Stimulated activated CD4-positive, alpha-beta T cell treated with anti-CD3 and anti-CD28 coated beads, Interleukin-15, amount 100 ng/mL, for 48 hours (primary cell): ENCODE measurements at regions not wholly inside any gene's neighbourhood (a gene's known extent, or its start where the extent isn't known, plus 50 kb on each side); places are given as distances from the start of the nearest gene placed in this dataset.

ENCODE experiments used
- DNase-seq, 2 donors: peaks; one replicate each; pipeline ENCODE4 v3.0.0-alpha.2; 2020; ENCODE audit warnings: low read depth in 2 of 2

GRCh38 chr4:138692411-138692810 is 323.2 kb upstream of the NOCT start:
- DNase-seq = no peak

- no peak for DNase-seq
These were observed 326.0 kb upstream of the NOCT start for GRCh38 chr4:138689593-138689992.

GRCh38 chr4:138689187-138689586 is 326.4 kb upstream of the NOCT start:
- DNase-seq = no peak

- no peak for DNase-seq
These were observed 327.0 kb upstream of the NOCT start for GRCh38 chr4:138688408-138689085.

GRCh38 chr4:138686106-138686835 is 329.3 kb upstream of the NOCT start:
- DNase-seq = no peak

GRCh38 chr4:138685316-138685715 is 330.3 kb upstream of the NOCT start:
- DNase-seq = no peak

- peak; percentile 38 to 58 for DNase-seq
These were observed 334.5 kb upstream of the NOCT start for GRCh38 chr4:138680989-138681604.

- DNase-seq = no peak
These were observed 335.3 kb upstream of the NOCT start for GRCh38 chr4:138680256-138680655.

GRCh38 chr4:138678985-138679746 is 336.4 kb upstream of the NOCT start:
- DNase-seq = no peak

- no peak for DNase-seq
These were observed 337.8 kb upstream of the NOCT start for GRCh38 chr4:138677748-138678147.

- DNase-seq = no peak
These were observed 338.4 kb upstream of the NOCT start for GRCh38 chr4:138677212-138677611.

- DNase-seq = no peak
These were observed 339.9 kb upstream of the NOCT start for GRCh38 chr4:138675685-138676084.

GRCh38 chr4:138674209-138674608 is 341.4 kb upstream of the NOCT start:
- DNase-seq = no peak

GRCh38 chr4:138673053-138673452 is 342.5 kb upstream of the NOCT start:
- DNase-seq = no peak

- no peak for DNase-seq
These were observed 343.1 kb upstream of the NOCT start for GRCh38 chr4:138672393-138672976.

- no peak for DNase-seq
These were observed 343.9 kb upstream of the NOCT start for GRCh38 chr4:138671606-138672084.

- no peak for DNase-seq
These were observed 344.5 kb upstream of the NOCT start for GRCh38 chr4:138671106-138671505.

GRCh38 chr4:138670681-138671080 is 344.9 kb upstream of the NOCT start:
- no peak for DNase-seq

- no peak for DNase-seq
These were observed 345.9 kb upstream of the NOCT start for GRCh38 chr4:138669479-138670315.

GRCh38 chr4:138668309-138668708 is 347.3 kb upstream of the NOCT start:
- DNase-seq = no peak

GRCh38 chr4:138666366-138666765 is 349.2 kb upstream of the NOCT start:
- DNase-seq = no peak
